Upper lobe of left lung (tissue), 6 donors: ENCODE measurements at regions not wholly inside any gene's neighbourhood (a gene's known extent, or its start where the extent isn't known, plus 50 kb on each side); places are given as distances from the start of the nearest gene placed in this dataset.

Source experiments
- ATAC-seq, 2 donors: fragments of 200-7000 bp; cut with Tn5 transposase; one replicate each; pipeline ENCODE4 v1.9.1; 2022; ENCODE audit warnings: mild to moderate bottlenecking in 2 of 2, moderate library complexity in 2 of 2; ENCODE audit not compliant: low FRiP score in 2 of 2
- DNase-seq, 2 donors: peaks; one replicate each; pipeline ENCODE4 v3.0.0-alpha.2; 2019 to 2020
- H3K27ac ChIP-seq, 4 donors: fragments of 200-600 bp; sonication (generic); one replicate each; pipeline ENCODE4 v1.5.1; 2016 to 2019
- H3K27me3 ChIP-seq, 4 donors: fragments of 200-600 bp; sonication (generic); one replicate each; pipeline ENCODE4 v1.5.1; 2017 to 2019
- H3K36me3 ChIP-seq, 4 donors: fragments of 200-600 bp; sonication (generic); one replicate each; pipeline ENCODE4 v1.5.1; 2016 to 2019
- H3K4me1 ChIP-seq, 4 donors: fragments of 200-600 bp; sonication (generic); one replicate each; pipeline ENCODE4 v1.5.1; 2018 to 2019
- H3K4me3 ChIP-seq, 4 donors: fragments of 200-600 bp; sonication (generic); one replicate each; pipeline ENCODE4 v1.5.1; 2017 to 2019; ENCODE audit warnings: mild to moderate bottlenecking in 2 of 4, moderate library complexity in 1 of 4
- H3K9me3 ChIP-seq, 4 donors: fragments of 200-600 bp; sonication (generic); one replicate each; pipeline ENCODE4 v1.5.1; 2018 to 2019
- CTCF ChIP-seq, 6 experiments: fragments of 450-650 bp in 4 of 6; fragments of 200-600 bp in 2 of 6; sonication (generic) in 2 of 6; IDR thresholded peaks; one replicate each; pipeline ENCODE4 v1.5.1; 2016 to 2019; ENCODE audit warnings: antibody characterized with exemption in 6 of 6
- EP300 ChIP-seq, 4 donors: sonication (generic); formaldehyde crosslinking; IDR thresholded peaks; one replicate each; pipeline ENCODE4 v1.5.1; 2017; ENCODE audit warnings: antibody characterized with exemption in 4 of 4, control low read depth in 2 of 4
- POLR2A ChIP-seq, 4 donors: fragments of 450-650 bp; IDR thresholded peaks; one replicate each; pipeline ENCODE4 v1.5.1; 2016 to 2017; ENCODE audit warnings: antibody characterized with exemption in 4 of 4, mild to moderate bottlenecking in 2 of 4
- POLR2AphosphoS5 ChIP-seq, 2 donors: sonication (generic); formaldehyde crosslinking; IDR thresholded peaks; one replicate each; pipeline ENCODE4 v1.5.1; 2017; ENCODE audit warnings: antibody characterized with exemption in 2 of 2
- WGBS, 2 donors: methylation state at CpG; one replicate each; pipeline ENCODE4 v1.1.5; 2017 to 2018; 5-methylcytosine and 5-hydroxymethylcytosine counted together
- donor health status: DM: no; HTN: no; CAD: no; lungs with moderate emphysema.
- donor health status: DM: no; HTN: yes; CAD: no; lungs with severe emphysema.

DNA sequence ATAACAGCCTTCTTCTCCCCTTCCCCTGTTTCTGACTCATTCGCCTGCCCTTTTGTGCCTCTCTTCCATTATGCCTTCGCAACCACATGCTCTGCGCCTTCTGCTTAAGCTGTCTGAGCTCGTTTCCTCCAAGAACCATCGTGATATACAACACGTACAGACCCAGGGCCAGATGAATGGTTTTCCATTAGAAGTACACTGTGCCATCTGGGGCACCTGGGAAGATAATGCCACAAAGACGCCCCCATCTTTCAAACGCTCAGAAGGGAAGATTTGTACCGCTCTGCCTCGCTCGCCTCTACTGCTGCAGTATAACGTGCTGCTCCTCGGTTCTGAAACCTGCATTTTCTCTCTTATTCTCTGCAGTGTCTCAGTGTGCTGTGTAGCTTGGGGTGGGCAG lies 470.9 kb upstream of the STXBP6 start:
- WGBS, 2 donors = 85 to 86% methylated on average over 13 of the region's 13 CpGs
- ATAC-seq (no peak), DNase-seq (no peak)
- H3K4me3 ChIP-seq = no peak overlapping the region
- H3K36me3 ChIP-seq = no peaks in the 10 kb centered on the region
- H3K4me1 ChIP-seq = no peaks in the 10 kb centered on the region
- no peaks in the 10 kb centered on the region for H3K9me3 ChIP-seq
- no peak overlapping the region for H3K27ac ChIP-seq
- TF ChIP-seq CTCF (IDR thresholded peaks at IDR 0.05) = no peak
- no peak for TF ChIP-seq POLR2A (IDR thresholded peaks at IDR 0.05)
- TF ChIP-seq POLR2AphosphoS5 (IDR thresholded peaks at IDR 0.05) = no peak
- no peak for TF ChIP-seq EP300 (IDR thresholded peaks at IDR 0.05)
- H3K27me3 ChIP-seq = no peaks in the 10 kb centered on the region

DNA sequence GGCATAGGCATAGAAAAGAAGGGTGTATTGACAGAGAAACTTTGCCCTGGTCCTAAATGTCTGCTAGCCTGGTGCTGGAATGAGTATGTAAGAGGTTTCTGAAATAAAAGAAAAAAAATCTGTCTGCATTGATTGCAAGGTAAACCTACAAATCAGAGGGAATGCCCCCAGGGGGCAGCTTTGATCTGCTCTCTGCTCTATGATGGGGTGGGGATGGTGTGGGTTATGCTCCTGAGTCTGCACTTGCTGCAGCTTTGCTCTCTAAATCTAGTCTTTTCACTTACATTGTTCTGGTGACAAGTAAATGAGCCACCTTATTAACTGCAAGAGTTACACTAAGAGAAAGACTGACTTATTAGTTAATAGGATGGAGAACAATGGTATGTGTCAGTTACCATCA lies 468.4 kb upstream of the STXBP6 start:
- no peak for ATAC-seq
- Histone ChIP-seq H3K4me1 (no peaks in the 10 kb centered on the region), H3K27me3 (no peaks in the 10 kb centered on the region), H3K9me3 (no peaks in the 10 kb centered on the region), H3K36me3 (no peaks in the 10 kb centered on the region), H3K27ac (no peak overlapping the region), H3K4me3 (no peak overlapping the region)
- no peak for DNase-seq
- TF ChIP-seq POLR2A (IDR thresholded peaks at IDR 0.05) (no peak), EP300 (IDR thresholded peaks at IDR 0.05) (no peak), POLR2AphosphoS5 (IDR thresholded peaks at IDR 0.05) (no peak), CTCF (IDR thresholded peaks at IDR 0.05) (no peak)

DNA sequence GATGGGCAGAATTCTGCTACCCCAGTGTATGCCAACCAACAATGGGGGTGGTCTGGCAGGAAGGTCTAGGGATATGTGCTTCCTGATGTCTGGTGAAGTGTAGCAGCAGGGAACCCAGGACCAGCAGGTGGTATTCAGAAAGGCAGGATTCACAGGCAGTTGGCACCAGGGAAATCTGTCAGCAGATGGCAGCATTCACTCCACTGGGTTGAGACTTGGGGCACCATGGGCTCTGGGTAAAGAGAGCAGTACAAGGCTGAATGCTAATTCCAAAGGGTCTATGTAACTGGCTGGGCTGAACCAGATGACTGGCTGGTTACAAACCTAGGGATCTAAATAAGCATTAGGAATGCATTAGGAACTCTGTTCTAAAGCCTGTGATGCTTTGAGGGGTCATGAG lies 466.9 kb upstream of the STXBP6 start:
- no peak overlapping the region for H3K4me3 ChIP-seq
- no peaks in the 10 kb centered on the region for H3K9me3 ChIP-seq
- no peaks in the 10 kb centered on the region for H3K36me3 ChIP-seq
- DNase-seq (no peak), ATAC-seq (no peak)
- no peaks in the 10 kb centered on the region for H3K4me1 ChIP-seq
- H3K27me3 ChIP-seq = no peaks in the 10 kb centered on the region
- H3K27ac ChIP-seq = no peak overlapping the region
- no peak for TF ChIP-seq POLR2A (IDR thresholded peaks at IDR 0.05)
- no peak for TF ChIP-seq POLR2AphosphoS5 (IDR thresholded peaks at IDR 0.05)
- TF ChIP-seq CTCF (IDR thresholded peaks at IDR 0.05) = no peak
- no peak for TF ChIP-seq EP300 (IDR thresholded peaks at IDR 0.05)

DNA sequence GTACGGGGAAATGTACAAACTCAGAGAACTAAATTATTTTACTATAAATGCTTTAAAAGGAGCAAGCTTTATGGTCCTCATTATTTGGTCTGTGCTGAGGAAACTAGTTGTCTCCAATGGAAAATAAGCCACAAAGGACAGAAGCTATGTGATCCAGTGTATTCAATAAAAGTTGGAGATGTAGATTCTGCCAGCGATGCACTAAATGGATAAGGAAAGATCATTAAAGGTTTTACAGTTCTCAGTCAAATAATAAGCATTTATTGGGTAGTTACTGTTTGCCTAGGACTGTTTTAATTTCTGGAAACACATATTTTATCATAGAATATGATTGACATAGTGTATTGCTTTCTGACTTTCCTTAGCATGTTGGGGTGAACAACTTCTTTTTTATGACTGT lies 458.9 kb upstream of the STXBP6 start:
- no peaks in the 10 kb centered on the region for H3K27me3 ChIP-seq
- DNase-seq (no peak), ATAC-seq (no peak)
- no peak overlapping the region for H3K4me3 ChIP-seq
- H3K36me3 ChIP-seq = no peaks in the 10 kb centered on the region
- TF ChIP-seq POLR2AphosphoS5 (IDR thresholded peaks at IDR 0.05) (no peak), POLR2A (IDR thresholded peaks at IDR 0.05) (no peak), EP300 (IDR thresholded peaks at IDR 0.05) (no peak), CTCF (IDR thresholded peaks at IDR 0.05) (no peak)
- no peaks in the 10 kb centered on the region for H3K9me3 ChIP-seq
- no peaks in the 10 kb centered on the region for H3K4me1 ChIP-seq
- WGBS, 2 donors = 88 to 90% methylated on average over 2 of the region's 2 CpGs
- H3K27ac ChIP-seq = no peak overlapping the region

DNA sequence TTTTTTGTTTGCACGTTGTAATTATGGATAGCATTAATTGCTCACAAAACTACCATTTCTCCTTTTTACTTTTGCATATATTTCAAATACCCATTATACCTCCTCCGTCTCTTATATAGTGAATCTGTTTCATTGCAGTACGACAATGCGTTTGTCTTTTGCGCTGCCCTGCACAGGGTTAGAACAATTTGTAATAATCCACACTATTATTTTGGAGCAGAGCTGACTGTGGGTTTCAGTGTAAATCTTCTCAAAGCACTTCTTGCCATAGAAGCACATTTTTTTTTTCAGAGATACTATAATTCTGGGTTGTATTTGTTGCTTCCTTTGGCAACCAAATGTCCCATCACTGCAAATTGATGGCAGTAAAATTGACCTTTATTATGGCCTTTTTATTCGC lies 451.8 kb upstream of the STXBP6 start:
- H3K9me3 ChIP-seq = no peaks in the 10 kb centered on the region
- ATAC-seq = no peak
- H3K27ac ChIP-seq = no peak overlapping the region
- no peaks in the 10 kb centered on the region for H3K27me3 ChIP-seq
- no peaks in the 10 kb centered on the region for H3K36me3 ChIP-seq
- DNase-seq = no peak
- no peak overlapping the region for H3K4me3 ChIP-seq
- WGBS, 2 donors = 90 to 95% methylated on average over 6 of the region's 6 CpGs
- no peaks in the 10 kb centered on the region for H3K4me1 ChIP-seq
- TF ChIP-seq EP300 (IDR thresholded peaks at IDR 0.05) (no peak), POLR2A (IDR thresholded peaks at IDR 0.05) (no peak), CTCF (IDR thresholded peaks at IDR 0.05) (no peak), POLR2AphosphoS5 (IDR thresholded peaks at IDR 0.05) (no peak)
